ENCODE measurements at regions not wholly inside any gene's neighbourhood (a gene's known extent, or its start where the extent isn't known, plus 50 kb on each side); places are given as distances from the start of the nearest gene placed in this dataset.

DNA sequence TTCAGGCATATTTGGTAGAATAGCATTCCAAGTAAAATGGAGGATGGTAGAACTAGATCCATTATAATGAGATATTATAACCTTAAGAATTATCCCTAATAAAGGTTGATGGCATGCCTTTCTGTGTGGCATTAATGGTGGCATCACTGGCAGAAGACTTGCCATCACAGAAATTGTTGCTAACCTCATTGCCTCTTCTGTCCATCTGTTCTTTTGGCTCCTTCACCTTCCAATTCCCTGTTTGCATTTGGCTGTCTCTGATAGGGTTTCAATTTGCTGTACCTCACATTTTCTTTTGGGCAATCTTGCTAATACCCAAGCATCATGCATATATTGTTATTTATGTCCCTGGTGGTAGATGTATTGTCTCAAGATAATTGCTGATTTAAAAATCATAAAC, 98.9 kb downstream of the SMPDL3A start:
- TF ChIP-seq, protein P1, sequence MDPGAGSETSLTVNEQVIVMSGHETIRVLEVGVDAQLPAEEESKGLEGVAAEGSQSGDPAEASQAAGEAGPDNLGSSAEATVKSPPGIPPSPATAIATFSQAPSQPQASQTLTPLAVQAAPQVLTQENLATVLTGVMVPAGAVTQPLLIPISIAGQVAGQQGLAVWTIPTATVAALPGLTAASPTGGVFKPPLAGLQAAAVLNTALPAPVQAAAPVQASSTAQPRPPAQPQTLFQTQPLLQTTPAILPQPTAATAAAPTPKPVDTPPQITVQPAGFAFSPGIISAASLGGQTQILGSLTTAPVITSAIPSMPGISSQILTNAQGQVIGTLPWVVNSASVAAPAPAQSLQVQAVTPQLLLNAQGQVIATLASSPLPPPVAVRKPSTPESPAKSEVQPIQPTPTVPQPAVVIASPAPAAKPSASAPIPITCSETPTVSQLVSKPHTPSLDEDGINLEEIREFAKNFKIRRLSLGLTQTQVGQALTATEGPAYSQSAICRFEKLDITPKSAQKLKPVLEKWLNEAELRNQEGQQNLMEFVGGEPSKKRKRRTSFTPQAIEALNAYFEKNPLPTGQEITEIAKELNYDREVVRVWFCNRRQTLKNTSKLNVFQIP (CRISPR knock-in tag; IDR thresholded peaks at IDR 0.05; ENCODE audit: borderline replicate concordance, low read depth): no peak
- TF ChIP-seq ISL1 (CRISPR knock-in tag; IDR thresholded peaks at IDR 0.05) (no peak), ZNF8 (CRISPR knock-in tag; IDR thresholded peaks at IDR 0.05) (no peak), ARNTL (CRISPR knock-in tag; IDR thresholded peaks at IDR 0.05; ENCODE audit: borderline replicate concordance, low read depth) (no peak), SNAI2 (CRISPR knock-in tag; IDR thresholded peaks at IDR 0.05) (no peak), BACH2 (CRISPR knock-in tag; IDR thresholded peaks at IDR 0.05; ENCODE audit: borderline replicate concordance) (no peak), ZFP30 (CRISPR knock-in tag; IDR thresholded peaks at IDR 0.05) (no peak), GLIS3 (CRISPR knock-in tag; IDR thresholded peaks at IDR 0.05) (no peak), ZC3H10 (CRISPR knock-in tag; IDR thresholded peaks at IDR 0.05) (no peak), ZFP3 (CRISPR knock-in tag; IDR thresholded peaks at IDR 0.05) (no peak), RARB (CRISPR knock-in tag; IDR thresholded peaks at IDR 0.05) (no peak), ZNF70 (CRISPR knock-in tag; IDR thresholded peaks at IDR 0.05) (no peak)
- TF ChIP-seq, protein P2, sequence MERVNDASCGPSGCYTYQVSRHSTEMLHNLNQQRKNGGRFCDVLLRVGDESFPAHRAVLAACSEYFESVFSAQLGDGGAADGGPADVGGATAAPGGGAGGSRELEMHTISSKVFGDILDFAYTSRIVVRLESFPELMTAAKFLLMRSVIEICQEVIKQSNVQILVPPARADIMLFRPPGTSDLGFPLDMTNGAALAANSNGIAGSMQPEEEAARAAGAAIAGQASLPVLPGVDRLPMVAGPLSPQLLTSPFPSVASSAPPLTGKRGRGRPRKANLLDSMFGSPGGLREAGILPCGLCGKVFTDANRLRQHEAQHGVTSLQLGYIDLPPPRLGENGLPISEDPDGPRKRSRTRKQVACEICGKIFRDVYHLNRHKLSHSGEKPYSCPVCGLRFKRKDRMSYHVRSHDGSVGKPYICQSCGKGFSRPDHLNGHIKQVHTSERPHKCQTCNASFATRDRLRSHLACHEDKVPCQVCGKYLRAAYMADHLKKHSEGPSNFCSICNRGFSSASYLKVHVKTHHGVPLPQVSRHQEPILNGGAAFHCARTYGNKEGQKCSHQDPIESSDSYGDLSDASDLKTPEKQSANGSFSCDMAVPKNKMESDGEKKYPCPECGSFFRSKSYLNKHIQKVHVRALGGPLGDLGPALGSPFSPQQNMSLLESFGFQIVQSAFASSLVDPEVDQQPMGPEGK (CRISPR knock-in tag; IDR thresholded peaks at IDR 0.05; ENCODE audit: borderline replicate concordance): no peak
- TF ChIP-seq, protein P3, sequence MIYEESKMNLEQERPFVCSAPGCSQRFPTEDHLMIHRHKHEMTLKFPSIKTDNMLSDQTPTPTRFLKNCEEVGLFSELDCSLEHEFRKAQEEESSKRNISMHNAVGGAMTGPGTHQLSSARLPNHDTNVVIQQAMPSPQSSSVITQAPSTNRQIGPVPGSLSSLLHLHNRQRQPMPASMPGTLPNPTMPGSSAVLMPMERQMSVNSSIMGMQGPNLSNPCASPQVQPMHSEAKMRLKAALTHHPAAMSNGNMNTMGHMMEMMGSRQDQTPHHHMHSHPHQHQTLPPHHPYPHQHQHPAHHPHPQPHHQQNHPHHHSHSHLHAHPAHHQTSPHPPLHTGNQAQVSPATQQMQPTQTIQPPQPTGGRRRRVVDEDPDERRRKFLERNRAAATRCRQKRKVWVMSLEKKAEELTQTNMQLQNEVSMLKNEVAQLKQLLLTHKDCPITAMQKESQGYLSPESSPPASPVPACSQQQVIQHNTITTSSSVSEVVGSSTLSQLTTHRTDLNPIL (CRISPR knock-in tag; IDR thresholded peaks at IDR 0.05; ENCODE audit: low read depth): no peak
